Activated CD4-positive, alpha-beta T cell treated with anti-CD3 and anti-CD28 coated beads, Interleukin-2, amount 50 U/mL, for 16 hours (primary cell): ENCODE measurements at regions not wholly inside any gene's neighbourhood (a gene's known extent, or its start where the extent isn't known, plus 50 kb on each side); places are given as distances from the start of the nearest gene placed in this dataset.
A peak's percentile ranks its signal among the peaks of the same experiment; 100 is the strongest.

Source experiments
- DNase-seq: peaks from one replicate; pipeline ENCODE4 v3.0.0-alpha.2; 2020

- no peak for DNase-seq
Observed at GRCh38 chr6:22078802-22079545, 217.9 kb downstream of the PRL start.

DNA sequence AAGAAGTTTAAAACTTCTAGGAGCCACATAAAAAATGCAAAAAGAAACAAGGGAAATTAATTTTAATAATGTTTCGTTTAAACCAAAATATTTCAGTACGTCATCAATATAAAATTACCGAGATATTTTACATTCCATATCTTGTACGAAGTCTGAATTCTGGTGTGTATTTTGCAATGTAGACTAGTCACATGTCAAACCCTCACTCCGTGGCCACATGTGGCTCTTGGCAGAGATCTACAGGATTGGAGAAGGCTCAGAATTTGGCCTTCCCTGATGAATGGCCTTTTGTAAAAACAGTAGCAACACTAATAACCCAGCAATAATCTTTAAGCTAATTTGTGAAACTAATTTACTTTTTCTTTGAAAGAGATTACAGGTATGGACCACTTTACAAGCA is 217.1 kb downstream of the PRL start:
- DNase-seq, result no peak

GRCh38 chr6:22081709-22082108 is 215.1 kb downstream of the PRL start:
- DNase-seq, result no peak

GRCh38 chr6:22082218-22082617 is 214.6 kb downstream of the PRL start:
- DNase-seq, result no peak

DNA sequence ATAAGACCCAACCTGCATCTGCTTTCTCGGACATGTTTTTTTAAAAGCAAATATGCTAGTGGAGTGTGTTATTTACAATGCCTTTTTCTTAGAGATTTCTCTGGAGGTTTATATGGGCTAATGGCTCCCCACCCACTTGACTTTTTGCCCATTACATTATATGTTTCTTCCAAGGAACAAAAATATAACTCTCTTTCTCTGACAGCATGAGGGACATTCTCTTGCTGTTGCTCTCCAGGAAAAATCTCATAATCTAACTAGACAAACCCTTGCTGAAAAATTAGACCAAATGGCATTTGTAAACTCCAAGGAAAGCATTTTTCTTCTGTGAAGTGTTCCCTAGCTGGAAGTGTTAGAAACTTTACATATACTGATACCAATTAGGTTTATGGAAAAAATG is 213.7 kb downstream of the PRL start:
- DNase-seq, result no peak

DNA sequence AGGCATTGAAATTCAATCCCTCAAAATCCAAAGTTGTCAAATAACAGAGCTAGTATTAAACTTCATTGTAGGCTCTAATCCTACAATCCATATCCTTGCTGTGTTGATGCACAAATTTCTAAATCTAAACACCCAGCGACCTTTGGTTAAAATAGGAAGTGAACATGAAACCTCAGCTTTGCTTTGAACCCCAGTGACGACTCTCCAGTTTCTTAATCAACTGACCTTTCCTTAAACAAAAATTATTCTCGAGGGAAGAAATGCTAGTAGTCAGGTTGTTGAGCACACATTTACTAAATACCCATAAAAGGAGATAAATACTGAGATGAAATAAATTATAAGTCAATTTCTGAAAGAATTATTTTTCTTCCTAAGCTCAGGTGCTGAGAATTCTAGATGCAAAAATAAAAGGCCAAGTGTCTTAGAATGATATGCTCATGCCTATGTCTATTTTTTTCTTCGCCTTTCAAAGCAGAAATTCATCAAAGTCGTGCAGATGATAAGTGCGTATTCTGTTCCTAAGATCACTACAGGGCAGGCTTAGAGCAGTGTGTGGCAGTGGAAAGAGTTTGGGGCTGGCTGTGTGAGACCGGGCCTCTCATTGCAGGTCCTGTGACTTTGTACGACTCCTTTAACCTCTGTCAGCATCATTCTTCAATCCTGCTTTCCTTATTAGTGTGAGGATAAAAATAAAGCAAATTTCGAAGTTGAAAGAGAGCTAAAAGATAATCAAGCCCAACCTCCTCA is 208.7 kb downstream of the PRL start:
- DNase-seq, result no peak

DNA sequence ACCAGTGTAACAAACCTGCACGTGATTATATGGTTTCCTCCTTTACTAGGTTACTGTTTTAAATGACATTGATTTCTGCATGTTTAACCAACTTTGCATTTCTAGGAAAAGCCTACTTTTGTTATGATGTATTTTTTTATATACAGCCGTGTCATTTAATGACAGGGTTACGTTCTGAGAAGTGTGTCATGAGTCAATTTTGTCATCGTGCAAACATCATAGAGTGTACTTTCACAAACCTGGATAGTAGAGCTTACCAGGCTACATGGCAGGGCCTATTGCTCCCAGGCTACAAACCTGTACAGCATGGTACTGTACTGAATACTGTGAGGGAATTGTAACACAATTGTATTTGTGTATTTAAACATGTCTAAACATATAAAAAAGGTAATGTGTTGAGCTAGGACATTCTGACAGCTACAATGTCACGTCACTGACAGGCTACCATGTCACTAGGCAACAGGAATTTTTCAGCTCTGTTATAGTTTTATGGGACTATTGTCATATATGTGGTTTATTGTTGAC is 205.3 kb downstream of the PRL start:
- peak; percentile 63 for DNase-seq

DNA sequence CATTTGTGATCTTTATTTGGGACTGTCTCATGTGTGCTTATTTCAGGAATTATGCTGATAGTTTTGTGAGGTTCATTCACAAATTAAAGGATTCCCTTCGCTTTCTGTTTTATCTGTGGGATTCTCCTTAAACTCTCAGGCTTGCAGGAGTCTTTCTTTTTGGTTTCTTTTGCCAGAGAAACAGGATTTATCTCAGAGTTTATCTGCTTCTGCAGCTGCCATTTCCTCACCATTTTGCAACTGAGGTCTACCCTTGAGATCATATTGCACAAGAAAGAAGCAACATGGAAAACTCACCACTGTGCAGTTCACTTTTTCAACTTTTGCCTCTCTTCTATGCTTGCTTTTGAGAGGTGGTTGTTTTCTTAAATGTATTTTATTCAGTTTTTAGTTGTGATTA is 201.0 kb downstream of the PRL start:
- DNase-seq, result no peak

- no peak for DNase-seq
Observed at GRCh38 chr6:22098601-22099031, 198.2 kb downstream of the PRL start.

- no peak for DNase-seq
Observed at GRCh38 chr6:22099231-22099630, 197.6 kb downstream of the PRL start.

DNA sequence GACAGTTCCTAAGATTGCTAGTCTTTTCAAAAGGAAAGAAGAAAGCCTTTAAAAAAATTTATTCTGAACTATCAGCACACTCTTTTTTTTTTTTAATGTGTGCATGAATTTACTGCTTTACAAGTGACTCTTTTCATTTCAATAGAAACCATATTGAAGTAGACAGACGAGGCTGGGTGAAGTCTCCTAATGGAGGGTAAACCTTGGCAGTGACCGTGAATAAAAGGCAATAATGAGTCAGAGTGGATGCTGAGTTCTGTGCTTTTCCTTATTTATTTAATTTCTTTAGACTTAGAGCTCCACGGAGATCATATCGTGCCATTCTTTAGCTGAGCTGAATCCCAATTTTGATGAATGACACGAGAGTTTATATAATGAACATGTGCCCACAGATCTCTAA is 196.9 kb downstream of the PRL start:
- DNase-seq, result no peak

DNA sequence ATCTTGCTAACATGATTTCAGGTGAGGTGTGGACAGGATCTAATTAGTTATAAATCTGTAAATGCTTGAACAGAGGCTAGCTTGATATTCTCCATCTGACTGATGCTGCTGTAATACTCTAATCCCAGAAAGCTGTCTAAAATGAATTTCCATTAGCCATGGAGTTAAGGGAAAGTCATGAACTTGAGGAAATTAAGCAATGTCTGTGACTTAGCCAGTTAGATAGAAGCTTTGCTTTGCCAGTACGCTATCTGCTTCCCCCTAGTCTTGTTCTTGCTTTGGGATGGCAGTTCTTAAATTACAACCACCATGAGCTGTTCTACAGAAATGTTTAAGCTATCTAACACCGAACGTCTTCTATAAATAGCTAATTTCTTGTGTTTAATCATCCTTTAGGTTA is 195.7 kb downstream of the PRL start:
- no peak for DNase-seq

GRCh38 chr6:22102671-22103070 is 194.2 kb downstream of the PRL start:
- DNase-seq, result peak; percentile 24

DNA sequence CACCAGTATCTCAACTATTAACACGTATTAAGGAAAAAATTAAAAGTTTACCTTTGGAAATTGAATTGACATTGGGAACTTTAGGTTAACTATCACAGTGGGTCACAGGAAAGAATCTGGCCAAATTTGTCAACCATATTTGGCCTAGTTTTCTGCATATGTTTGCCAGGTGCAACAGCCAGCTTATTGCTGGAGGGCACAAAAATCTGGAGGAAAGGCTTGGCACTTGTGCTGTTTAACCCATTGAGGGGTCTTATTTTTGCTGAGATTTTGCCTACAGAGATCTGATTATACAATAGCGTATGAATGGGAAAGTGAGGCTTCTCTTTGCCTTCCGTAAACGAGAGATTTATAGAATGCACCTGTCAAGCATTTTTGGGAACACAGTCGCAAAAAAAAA is 190.4 kb downstream of the PRL start:
- no peak for DNase-seq

DNA sequence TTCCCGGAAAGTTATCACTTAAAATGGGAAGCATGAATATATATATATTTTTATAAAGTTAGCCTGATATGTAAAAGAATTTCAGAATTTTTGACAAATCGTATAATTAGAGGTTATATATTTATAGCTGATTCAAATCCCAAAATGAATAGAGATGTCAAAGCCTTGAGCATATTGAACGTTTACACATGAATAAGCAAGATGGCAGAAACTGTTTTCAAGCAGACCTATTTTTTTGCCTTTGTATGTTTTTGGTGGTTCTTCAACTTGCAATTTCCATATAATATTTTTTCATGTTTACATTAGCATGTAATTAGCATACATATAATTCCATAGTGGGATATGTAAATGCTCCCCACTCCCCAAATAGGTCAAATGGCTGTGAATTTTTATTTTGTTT is 189.9 kb downstream of the PRL start:
- no peak for DNase-seq

DNA sequence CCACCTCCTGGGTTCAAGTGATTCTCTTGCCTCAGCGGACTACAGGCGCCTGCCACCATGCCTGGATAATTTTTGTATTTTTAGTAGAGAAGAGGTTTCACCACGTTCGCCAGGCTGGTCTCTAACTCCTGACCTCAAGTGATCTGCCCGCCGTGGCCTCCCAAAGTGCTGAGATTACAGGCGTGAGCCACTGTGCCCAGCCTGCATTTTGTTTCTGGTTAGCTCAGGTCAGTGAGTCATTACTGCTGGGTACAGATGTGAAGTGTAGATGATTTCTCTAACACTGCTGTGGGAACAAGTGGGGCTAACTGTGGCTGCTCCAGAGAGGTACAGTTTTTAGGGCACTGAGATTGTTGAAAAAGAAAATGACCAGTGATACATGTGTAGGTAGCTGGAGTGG is 188.6 kb downstream of the PRL start:
- DNase-seq, result peak; percentile 2

GRCh38 chr6:22110061-22110460 is 186.8 kb downstream of the PRL start:
- DNase-seq, result no peak

DNA sequence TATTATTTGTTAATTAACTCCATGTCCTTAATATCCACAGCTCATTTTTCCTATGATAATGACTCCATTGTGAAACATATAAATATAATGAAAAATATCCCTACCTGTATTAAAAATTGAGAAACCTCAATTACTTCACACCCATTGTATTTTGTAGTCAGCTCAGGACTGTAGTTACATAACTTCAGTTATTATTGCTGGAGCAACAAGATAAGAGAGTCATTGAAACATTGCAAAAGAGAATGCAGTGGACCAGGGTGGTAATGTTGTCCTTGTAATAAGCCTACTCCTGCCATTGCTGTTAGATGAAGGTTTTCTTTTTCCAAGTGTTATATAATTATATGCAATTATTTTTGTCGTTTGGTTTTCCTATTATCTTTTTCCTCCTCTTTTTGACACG is 184.4 kb downstream of the PRL start:
- DNase-seq, result no peak

GRCh38 chr6:22113026-22113766 is 183.6 kb downstream of the PRL start:
- DNase-seq, result no peak

- DNase-seq, result no peak
Observed at GRCh38 chr6:22115559-22115958, 181.3 kb downstream of the PRL start.

DNA sequence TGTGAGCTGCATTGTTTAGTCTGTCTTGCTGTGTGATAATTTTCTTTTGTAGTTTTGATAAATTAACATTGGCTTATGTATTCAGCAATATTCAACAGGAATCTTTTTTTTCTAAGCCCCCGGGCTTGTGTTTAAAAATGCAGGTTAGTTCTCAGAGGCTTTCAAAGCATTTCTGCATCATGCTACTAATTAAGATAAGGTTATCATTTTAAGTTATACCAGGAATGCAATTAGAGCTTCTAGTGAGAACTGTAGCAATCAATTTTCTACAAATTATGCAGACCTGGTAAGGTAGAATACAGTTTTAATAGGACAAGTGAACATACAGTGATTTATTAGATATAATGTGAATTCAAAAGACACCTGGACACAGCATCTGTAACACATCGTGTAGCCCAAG is 179.2 kb downstream of the PRL start:
- DNase-seq, result no peak

DNA sequence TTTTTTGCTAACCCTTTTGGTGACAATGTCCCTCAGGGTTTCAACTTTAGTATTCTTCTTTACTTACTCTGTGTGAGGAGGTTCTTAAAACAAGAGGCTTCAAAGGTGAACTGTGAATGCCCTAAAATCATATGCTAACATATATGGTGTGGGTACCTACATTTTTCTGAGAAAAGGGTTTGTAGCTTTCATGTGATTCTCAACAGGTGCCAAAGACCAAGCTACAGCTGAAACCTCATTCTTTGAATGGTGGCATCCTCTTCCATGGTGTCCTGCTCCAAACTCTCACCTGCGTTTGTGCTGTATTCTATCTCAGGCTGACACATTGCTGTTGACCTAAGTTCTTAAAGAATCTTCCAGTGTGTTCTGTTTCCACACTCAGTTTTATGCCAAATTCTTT is 177.3 kb downstream of the PRL start:
- DNase-seq, result no peak

DNA sequence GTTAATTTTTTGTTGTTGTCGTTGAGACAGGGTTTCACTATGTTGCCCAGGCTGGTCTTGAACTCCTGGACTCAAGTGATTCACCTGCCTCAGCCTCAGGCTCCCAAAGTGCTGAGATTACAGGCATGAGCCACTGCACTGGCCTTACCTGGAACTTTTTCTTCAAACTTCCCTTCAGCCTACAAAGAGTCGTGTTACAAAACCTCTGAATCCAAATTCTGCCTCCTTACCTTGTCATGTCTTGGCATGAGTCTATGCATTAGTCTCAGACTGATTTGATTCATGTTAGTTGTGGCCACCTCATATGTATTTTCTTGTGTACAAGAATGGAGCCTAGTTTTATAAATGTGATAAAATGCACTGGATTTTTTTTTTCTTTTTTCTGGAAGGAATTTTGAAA is 172.1 kb downstream of the PRL start:
- no peak for DNase-seq

- DNase-seq, result no peak
Observed at GRCh38 chr6:22126910-22127309, 169.9 kb downstream of the PRL start.
